ENCODE measurements at regions not wholly inside any gene's neighbourhood (a gene's known extent, or its start where the extent isn't known, plus 50 kb on each side); places are given as distances from the start of the nearest gene placed in this dataset.

- no peak for TF ChIP-seq CTCF (optimal IDR thresholded peaks at IDR 0.05 in 1 of 3, IDR thresholded peaks at IDR 0.05 in 1 of 3, conservative IDR thresholded peaks at IDR 0.05 in 1 of 3; ENCODE audit: extremely low read depth in 1 of 3, insufficient read depth in 2 of 3, low read length in 3 of 3)
- TF ChIP-seq EZH2 (IDR thresholded peaks at IDR 0.05; ENCODE audit: low read length): no peak
Observed at GRCh38 chr7:28329661-28330363, 82.5 kb upstream of the CREB5 start.

Measured in keratinocyte (primary cell).